ENCODE measurements at regions not wholly inside any gene's neighbourhood (a gene's known extent, or its start where the extent isn't known, plus 50 kb on each side); places are given as distances from the start of the nearest gene placed in this dataset.

- H3K27ac Mint-ChIP-seq: no peak overlapping the region
- peaks cover 6% of the 10 kb centered on the region for H3K9me3 Mint-ChIP-seq
- no peak for TF ChIP-seq CTCF (IDR thresholded peaks at IDR 0.05)
- H3K36me3 Mint-ChIP-seq (ENCODE audit: low read depth): no peaks in the 10 kb centered on the region
- H3K27me3 Mint-ChIP-seq (ENCODE audit: low read depth, poor library complexity): no peaks in the 10 kb centered on the region
- H3K4me3 Mint-ChIP-seq: no peak overlapping the region
- no peak for DNase-seq
- peaks cover 20% of the 10 kb centered on the region for H3K4me1 Mint-ChIP-seq
Measured at GRCh38 chr17:14904386-14904785, 360.7 kb downstream of the PMP22 start.

- Mint-ChIP-seq H3K4me1 (peaks cover 20% of the 10 kb centered on the region), H3K9me3 (peaks cover 7% of the 10 kb centered on the region), H3K36me3 (ENCODE audit: low read depth) (no peaks in the 10 kb centered on the region), H3K4me3 (no peak overlapping the region), H3K27me3 (ENCODE audit: low read depth, poor library complexity) (no peaks in the 10 kb centered on the region), H3K27ac (no peak overlapping the region)
- TF ChIP-seq CTCF (IDR thresholded peaks at IDR 0.05): no peak
- no peak for DNase-seq
Measured at GRCh38 chr17:14903854-14904253, 361.3 kb downstream of the PMP22 start.

GRCh38 chr17:14902803-14903202, 362.3 kb downstream of the PMP22 start:
- H3K27ac Mint-ChIP-seq: no peak overlapping the region
- peaks cover 6% of the 10 kb centered on the region for H3K36me3 Mint-ChIP-seq (ENCODE audit: low read depth)
- no peak for DNase-seq
- H3K9me3 Mint-ChIP-seq: peaks cover 16% of the 10 kb centered on the region
- TF ChIP-seq CTCF (IDR thresholded peaks at IDR 0.05): no peak
- no peak overlapping the region for H3K4me3 Mint-ChIP-seq
- H3K27me3 Mint-ChIP-seq (ENCODE audit: low read depth, poor library complexity): no peaks in the 10 kb centered on the region
- peaks cover 20% of the 10 kb centered on the region for H3K4me1 Mint-ChIP-seq

GRCh38 chr17:14902297-14902696, 362.8 kb downstream of the PMP22 start:
- Mint-ChIP-seq H3K4me1 (peaks cover 20% of the 10 kb centered on the region), H3K27ac (no peak overlapping the region), H3K9me3 (peaks cover 21% of the 10 kb centered on the region), H3K36me3 (ENCODE audit: low read depth) (peaks cover 6% of the 10 kb centered on the region), H3K27me3 (ENCODE audit: low read depth, poor library complexity) (no peaks in the 10 kb centered on the region), H3K4me3 (no peak overlapping the region)
- no peak for DNase-seq
- no peak for TF ChIP-seq CTCF (IDR thresholded peaks at IDR 0.05)

GRCh38 chr17:14901376-14901775, 363.8 kb downstream of the PMP22 start:
- no peak for TF ChIP-seq CTCF (IDR thresholded peaks at IDR 0.05)
- H3K9me3 Mint-ChIP-seq: peaks cover 28% of the 10 kb centered on the region
- H3K27ac Mint-ChIP-seq: no peak overlapping the region
- H3K27me3 Mint-ChIP-seq (ENCODE audit: low read depth, poor library complexity): no peaks in the 10 kb centered on the region
- no peak for DNase-seq
- peaks cover 6% of the 10 kb centered on the region for H3K36me3 Mint-ChIP-seq (ENCODE audit: low read depth)
- H3K4me1 Mint-ChIP-seq: peaks cover 20% of the 10 kb centered on the region
- no peak overlapping the region for H3K4me3 Mint-ChIP-seq

GRCh38 chr17:14886200-14886739, 378.9 kb downstream of the PMP22 start:
- DNase-seq: no peak
- H3K4me3 Mint-ChIP-seq: no peak overlapping the region
- TF ChIP-seq CTCF (IDR thresholded peaks at IDR 0.05): no peak
- H3K36me3 Mint-ChIP-seq (ENCODE audit: low read depth): peaks cover 57% of the 10 kb centered on the region
- no peaks in the 10 kb centered on the region for H3K27me3 Mint-ChIP-seq (ENCODE audit: low read depth, poor library complexity)
- H3K9me3 Mint-ChIP-seq: peaks cover 78% of the 10 kb centered on the region
- H3K27ac Mint-ChIP-seq: no peak overlapping the region
- no peaks in the 10 kb centered on the region for H3K4me1 Mint-ChIP-seq

Measured in nephron progenitor cell (in vitro differentiated cells).